ENCODE measurements at regions not wholly inside any gene's neighbourhood (a gene's known extent, or its start where the extent isn't known, plus 50 kb on each side); places are given as distances from the start of the nearest gene placed in this dataset.

DNA sequence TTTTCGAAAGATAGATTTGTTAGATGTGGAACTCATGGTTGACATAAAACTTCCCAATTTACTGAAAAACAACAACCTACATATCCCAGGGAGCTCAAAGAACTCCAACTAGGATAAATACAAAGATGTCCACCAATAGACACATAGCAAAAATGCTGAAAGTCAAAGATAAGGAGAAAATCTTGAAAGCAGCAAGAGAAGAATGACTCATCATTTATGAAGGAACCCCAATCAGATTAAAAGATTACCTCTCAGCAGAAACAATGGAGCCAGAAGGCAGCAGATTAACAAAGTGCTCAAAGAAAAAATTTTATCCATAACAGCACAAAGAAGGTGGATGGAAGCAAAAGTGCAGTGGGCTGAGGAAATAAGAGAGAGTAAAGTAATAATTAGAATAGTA, 908.6 kb downstream of the SORCS3 start:
- TF ChIP-seq ZNF384 (IDR thresholded peaks at IDR 0.05) = no peak
- TF ChIP-seq BHLHE40 (IDR thresholded peaks at IDR 0.05; ENCODE audit: borderline replicate concordance) = no peak
- no peak for TF ChIP-seq FOXA1 (IDR thresholded peaks at IDR 0.05)
- TF ChIP-seq CTBP1 (IDR thresholded peaks at IDR 0.05; ENCODE audit: borderline replicate concordance) = no peak
- TF ChIP-seq TARDBP (IDR thresholded peaks at IDR 0.05) = no peak
- no peak for TF ChIP-seq SP1 (IDR thresholded peaks at IDR 0.05)
- no peak for TF ChIP-seq SUZ12 (IDR thresholded peaks at IDR 0.05)
- no peak for TF ChIP-seq ELF4 (IDR thresholded peaks at IDR 0.05)
- TF ChIP-seq FOXM1 (IDR thresholded peaks at IDR 0.05; ENCODE audit: borderline replicate concordance) = no peak
- no peak for TF ChIP-seq L3MBTL2 (conservative IDR thresholded peaks at IDR 0.05)
- TF ChIP-seq PKNOX1 (IDR thresholded peaks at IDR 0.05) = no peak
- no peak for TF ChIP-seq FOXK2 (IDR thresholded peaks at IDR 0.05)
- no peak for TF ChIP-seq NFRKB (IDR thresholded peaks at IDR 0.05)

All from HEK293T (cell line).